ENCODE measurements at regions not wholly inside any gene's neighbourhood (a gene's known extent, or its start where the extent isn't known, plus 50 kb on each side); places are given as distances from the start of the nearest gene placed in this dataset.

GRCh38 chr11:45402049-45402630, 116.0 kb upstream of the SYT13 start:
- no peak overlapping the region for H3K4me3 ChIP-seq (ENCODE audit: low read depth, low read length)
- no peak for DNase-seq (ENCODE audit: low read depth, low spot score)
- in situ Hi-C loops (cut with HindIII; ENCODE audit: low sequenced_read_pairs) = no loop called here
- TF ChIP-seq CTCF (IDR thresholded peaks at IDR 0.05; ENCODE audit: low read depth, low read length) = no peak

- peak; percentile 86 for DNase-seq (ENCODE audit: low read depth, low spot score)
- in situ Hi-C loops (cut with HindIII; ENCODE audit: low sequenced_read_pairs) = no loop called here
- no peak for TF ChIP-seq CTCF (IDR thresholded peaks at IDR 0.05; ENCODE audit: low read depth, low read length)
- H3K4me3 ChIP-seq (ENCODE audit: low read depth, low read length) = no peak overlapping the region
Observed at GRCh38 chr11:45400591-45400990, 114.5 kb upstream of the SYT13 start.

GRCh38 chr11:45399166-45399565, 113.0 kb upstream of the SYT13 start:
- no peak overlapping the region for H3K4me3 ChIP-seq (ENCODE audit: low read depth, low read length)
- in situ Hi-C loops (cut with HindIII; ENCODE audit: low sequenced_read_pairs) = loop anchor here (25.0 kb wide), 1 partner anchor 263 kb away; the partner anchor contains the start of gene CHST1
- no peak for DNase-seq (ENCODE audit: low read depth, low spot score)
- no peak for TF ChIP-seq CTCF (IDR thresholded peaks at IDR 0.05; ENCODE audit: low read depth, low read length)

GRCh38 chr11:45398325-45398724, 112.2 kb upstream of the SYT13 start:
- no peak overlapping the region for H3K4me3 ChIP-seq (ENCODE audit: low read depth, low read length)
- DNase-seq (ENCODE audit: low read depth, low spot score) = no peak
- TF ChIP-seq CTCF (IDR thresholded peaks at IDR 0.05; ENCODE audit: low read depth, low read length) = no peak
- in situ Hi-C loops (cut with HindIII; ENCODE audit: low sequenced_read_pairs) = loop anchor here (25.0 kb wide), 1 partner anchor 264 kb away; the partner anchor contains the start of gene CHST1

GRCh38 chr11:45396394-45396793, 110.3 kb upstream of the SYT13 start:
- no peak overlapping the region for H3K4me3 ChIP-seq (ENCODE audit: low read depth, low read length)
- in situ Hi-C loops (cut with HindIII; ENCODE audit: low sequenced_read_pairs) = loop anchor here (25.0 kb wide), 1 partner anchor 266 kb away; the partner anchor contains the start of gene CHST1
- no peak for DNase-seq (ENCODE audit: low read depth, low spot score)
- TF ChIP-seq CTCF (IDR thresholded peaks at IDR 0.05; ENCODE audit: low read depth, low read length) = no peak

- DNase-seq (ENCODE audit: low read depth, low spot score) = no peak
- in situ Hi-C loops (cut with HindIII; ENCODE audit: low sequenced_read_pairs) = loop anchor here (25.0 kb wide), 1 partner anchor 266 kb away; the partner anchor contains the start of gene CHST1
- TF ChIP-seq CTCF (IDR thresholded peaks at IDR 0.05; ENCODE audit: low read depth, low read length) = no peak
- H3K4me3 ChIP-seq (ENCODE audit: low read depth, low read length) = no peak overlapping the region
Observed at GRCh38 chr11:45395947-45396346, 109.8 kb upstream of the SYT13 start.

Data from astrocyte of the spinal cord (primary cell).